Thyroid gland (tissue), 4 donors: ENCODE measurements at regions not wholly inside any gene's neighbourhood (a gene's known extent, or its start where the extent isn't known, plus 50 kb on each side); places are given as distances from the start of the nearest gene placed in this dataset.

Source experiments
- CTCF ChIP-seq, 6 experiments: fragments of 200-600 bp in 3 of 6; fragments of 450-650 bp in 3 of 6; sonication (generic) in 3 of 6; IDR thresholded peaks; one replicate each; pipeline ENCODE4 v1.5.1; 2016 to 2019; ENCODE audit warnings: antibody characterized with exemption in 6 of 6, mild to moderate bottlenecking in 2 of 6, inconsistent platforms in 1 of 6, moderate library complexity in 1 of 6
- POLR2A ChIP-seq, 2 donors: fragments of 450-650 bp; IDR thresholded peaks; one replicate each; pipeline ENCODE4 v1.6.1; 2017; ENCODE audit warnings: antibody characterized with exemption in 2 of 2, mild to moderate bottlenecking in 2 of 2, moderate library complexity in 1 of 2

- TF ChIP-seq CTCF (IDR thresholded peaks at IDR 0.05), result no peak
- no peak for TF ChIP-seq POLR2A (IDR thresholded peaks at IDR 0.05)
Measured at GRCh38 chr4:41399231-41399630, 138.7 kb upstream of the LIMCH1 start.
